VCaP (cell line): ENCODE measurements at regions not wholly inside any gene's neighbourhood (a gene's known extent, or its start where the extent isn't known, plus 50 kb on each side); places are given as distances from the start of the nearest gene placed in this dataset.

ENCODE experiments used
- H3K27ac ChIP-seq: fragments of 450-650 bp; 2 replicates; pipeline ENCODE4 v1.5.1; 2017
- CTCF ChIP-seq: fragments of 450-650 bp; conservative IDR thresholded peaks from 2 replicates; pipeline ENCODE4 v1.5.1; 2017; ENCODE audit warnings: mild to moderate bottlenecking, moderate library complexity

GRCh38 chr3:17793542-17794195 lies 51.2 kb upstream of the TBC1D5 start:
- H3K27ac ChIP-seq = no peak overlapping the region
- TF ChIP-seq CTCF = no peak
